ENCODE measurements at regions not wholly inside any gene's neighbourhood (a gene's known extent, or its start where the extent isn't known, plus 50 kb on each side); places are given as distances from the start of the nearest gene placed in this dataset.
A peak's percentile ranks its signal among the peaks of the same experiment; 100 is the strongest.

DNA sequence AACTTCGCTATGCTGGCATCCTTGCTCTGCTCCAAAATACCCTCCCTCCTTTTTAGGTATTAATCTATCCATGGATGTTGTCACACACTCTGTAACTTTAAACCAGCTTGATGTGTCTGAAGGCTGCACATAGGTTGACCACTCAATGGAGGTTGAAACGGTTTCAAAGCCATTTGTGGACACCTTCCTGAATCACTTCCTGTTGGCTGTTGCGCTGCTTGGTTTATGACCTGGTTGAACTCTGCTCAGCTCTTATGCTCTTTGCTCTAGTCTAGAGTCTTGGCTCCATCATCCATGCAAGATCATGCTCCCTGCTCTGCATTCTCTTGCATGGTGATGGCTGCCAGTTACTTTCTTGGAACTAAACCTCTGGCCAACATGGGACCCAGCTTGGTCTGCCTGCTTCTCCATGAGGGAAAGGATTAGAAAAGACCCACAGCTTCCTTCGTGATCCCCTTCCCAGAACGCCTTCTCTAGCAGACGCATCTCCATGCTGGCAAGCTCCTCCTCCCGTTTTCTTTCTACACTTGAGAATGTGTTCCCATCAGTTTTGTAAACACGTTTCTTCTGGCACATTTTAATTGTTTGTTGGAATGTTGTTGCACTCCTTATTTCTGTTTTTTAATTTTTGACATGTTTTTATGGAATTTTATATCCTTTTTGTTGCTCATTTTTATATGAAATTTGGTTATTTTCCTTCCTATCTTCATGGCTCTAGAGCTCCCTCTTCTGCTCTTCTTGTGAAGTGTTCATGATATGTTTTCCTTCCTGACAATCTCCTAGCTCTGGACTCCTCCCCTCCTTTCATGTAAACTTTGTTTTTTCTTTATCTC is 149.8 kb downstream of the XPNPEP1 start:
- TF ChIP-seq, protein P1, sequence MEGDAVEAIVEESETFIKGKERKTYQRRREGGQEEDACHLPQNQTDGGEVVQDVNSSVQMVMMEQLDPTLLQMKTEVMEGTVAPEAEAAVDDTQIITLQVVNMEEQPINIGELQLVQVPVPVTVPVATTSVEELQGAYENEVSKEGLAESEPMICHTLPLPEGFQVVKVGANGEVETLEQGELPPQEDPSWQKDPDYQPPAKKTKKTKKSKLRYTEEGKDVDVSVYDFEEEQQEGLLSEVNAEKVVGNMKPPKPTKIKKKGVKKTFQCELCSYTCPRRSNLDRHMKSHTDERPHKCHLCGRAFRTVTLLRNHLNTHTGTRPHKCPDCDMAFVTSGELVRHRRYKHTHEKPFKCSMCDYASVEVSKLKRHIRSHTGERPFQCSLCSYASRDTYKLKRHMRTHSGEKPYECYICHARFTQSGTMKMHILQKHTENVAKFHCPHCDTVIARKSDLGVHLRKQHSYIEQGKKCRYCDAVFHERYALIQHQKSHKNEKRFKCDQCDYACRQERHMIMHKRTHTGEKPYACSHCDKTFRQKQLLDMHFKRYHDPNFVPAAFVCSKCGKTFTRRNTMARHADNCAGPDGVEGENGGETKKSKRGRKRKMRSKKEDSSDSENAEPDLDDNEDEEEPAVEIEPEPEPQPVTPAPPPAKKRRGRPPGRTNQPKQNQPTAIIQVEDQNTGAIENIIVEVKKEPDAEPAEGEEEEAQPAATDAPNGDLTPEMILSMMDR (IDR thresholded peaks at IDR 0.05), result peak in 3 of 4 experiments; percentile 12 to 15 (median 14)
- no peak for TF ChIP-seq POLR2A (IDR thresholded peaks at IDR 0.05)

Data from uterus (tissue), 2 donors.